ENCODE measurements at regions not wholly inside any gene's neighbourhood (a gene's known extent, or its start where the extent isn't known, plus 50 kb on each side); places are given as distances from the start of the nearest gene placed in this dataset.

GRCh38 chr9:19965336-19965735 is 176.5 kb upstream of the SLC24A2 start:
- TF ChIP-seq NFE2L1 (CRISPR knock-in tag; IDR thresholded peaks at IDR 0.05) (no peak), CTCF (IDR thresholded peaks at IDR 0.05) (no peak), HMGA2 (CRISPR knock-in tag; IDR thresholded peaks at IDR 0.05) (no peak)
